HL-60 (cell line): ENCODE measurements at regions not wholly inside any gene's neighbourhood (a gene's known extent, or its start where the extent isn't known, plus 50 kb on each side); places are given as distances from the start of the nearest gene placed in this dataset.

Experiments
- DNase-seq, 2 experiments: peaks; one replicate each; pipeline ENCODE4 v3.0.0-alpha.2; 2010 to 2020; ENCODE audit warnings: low read depth in 1 of 2, low spot score in 1 of 2
- H3K27ac ChIP-seq: fragments of 250-450 bp; sonication (Bioruptor Pico); replicated peaks from 2 replicates; pipeline ENCODE4 v1.5.1; 2020; ENCODE audit warnings: mild to moderate bottlenecking, moderate library complexity
- H3K27me3 ChIP-seq: fragments of 250-450 bp; sonication (Bioruptor Pico); 2 replicates; pipeline ENCODE4 v1.5.1; 2021; ENCODE audit warnings: mild to moderate bottlenecking, moderate library complexity; ENCODE audit not compliant: insufficient read depth, poor library complexity, severe bottlenecking
- H3K4me3 ChIP-seq: replicated peaks from 2 replicates; pipeline ENCODE4 v1.5.1; 2011; ENCODE audit warnings: mild to moderate bottlenecking, control low read depth, low read length; ENCODE audit not compliant: insufficient read depth
- GABPA ChIP-seq: IDR thresholded peaks from 2 replicates; pipeline ENCODE4 v1.6.1; 2012; ENCODE audit warnings: low read depth
- POLR2AphosphoS5 ChIP-seq: IDR thresholded peaks from 2 replicates; pipeline ENCODE4 v1.6.1; 2012; ENCODE audit warnings: low read depth
- REST ChIP-seq: IDR thresholded peaks from 2 replicates; pipeline ENCODE4 v1.6.1; 2012; ENCODE audit warnings: low read depth; ENCODE audit not compliant: insufficient replicate concordance
- SPI1 ChIP-seq: IDR thresholded peaks from 2 replicates; pipeline ENCODE4 v1.6.1; 2012; ENCODE audit warnings: low read depth, mild to moderate bottlenecking, borderline replicate concordance
- TF ChIP-seq, protein P1 (sequence below): IDR thresholded peaks from one replicate; pipeline ENCODE4 v1.5.1; 2011; ENCODE audit warnings: low read length, control low read depth, inconsistent platforms; ENCODE audit not compliant: insufficient read depth

- TF ChIP-seq GABPA (no peak), REST (no peak), POLR2AphosphoS5 (no peak), SPI1 (no peak)
- TF ChIP-seq, protein P1, sequence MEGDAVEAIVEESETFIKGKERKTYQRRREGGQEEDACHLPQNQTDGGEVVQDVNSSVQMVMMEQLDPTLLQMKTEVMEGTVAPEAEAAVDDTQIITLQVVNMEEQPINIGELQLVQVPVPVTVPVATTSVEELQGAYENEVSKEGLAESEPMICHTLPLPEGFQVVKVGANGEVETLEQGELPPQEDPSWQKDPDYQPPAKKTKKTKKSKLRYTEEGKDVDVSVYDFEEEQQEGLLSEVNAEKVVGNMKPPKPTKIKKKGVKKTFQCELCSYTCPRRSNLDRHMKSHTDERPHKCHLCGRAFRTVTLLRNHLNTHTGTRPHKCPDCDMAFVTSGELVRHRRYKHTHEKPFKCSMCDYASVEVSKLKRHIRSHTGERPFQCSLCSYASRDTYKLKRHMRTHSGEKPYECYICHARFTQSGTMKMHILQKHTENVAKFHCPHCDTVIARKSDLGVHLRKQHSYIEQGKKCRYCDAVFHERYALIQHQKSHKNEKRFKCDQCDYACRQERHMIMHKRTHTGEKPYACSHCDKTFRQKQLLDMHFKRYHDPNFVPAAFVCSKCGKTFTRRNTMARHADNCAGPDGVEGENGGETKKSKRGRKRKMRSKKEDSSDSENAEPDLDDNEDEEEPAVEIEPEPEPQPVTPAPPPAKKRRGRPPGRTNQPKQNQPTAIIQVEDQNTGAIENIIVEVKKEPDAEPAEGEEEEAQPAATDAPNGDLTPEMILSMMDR: no peak
- Histone ChIP-seq H3K4me3 (no peak overlapping the region), H3K27ac (no peak overlapping the region), H3K27me3 (no peaks in the 10 kb centered on the region)
- DNase-seq: no peak
Observed at GRCh38 chr17:14776791-14777190, 475.9 kb downstream of the HS3ST3B1 start.

DNA sequence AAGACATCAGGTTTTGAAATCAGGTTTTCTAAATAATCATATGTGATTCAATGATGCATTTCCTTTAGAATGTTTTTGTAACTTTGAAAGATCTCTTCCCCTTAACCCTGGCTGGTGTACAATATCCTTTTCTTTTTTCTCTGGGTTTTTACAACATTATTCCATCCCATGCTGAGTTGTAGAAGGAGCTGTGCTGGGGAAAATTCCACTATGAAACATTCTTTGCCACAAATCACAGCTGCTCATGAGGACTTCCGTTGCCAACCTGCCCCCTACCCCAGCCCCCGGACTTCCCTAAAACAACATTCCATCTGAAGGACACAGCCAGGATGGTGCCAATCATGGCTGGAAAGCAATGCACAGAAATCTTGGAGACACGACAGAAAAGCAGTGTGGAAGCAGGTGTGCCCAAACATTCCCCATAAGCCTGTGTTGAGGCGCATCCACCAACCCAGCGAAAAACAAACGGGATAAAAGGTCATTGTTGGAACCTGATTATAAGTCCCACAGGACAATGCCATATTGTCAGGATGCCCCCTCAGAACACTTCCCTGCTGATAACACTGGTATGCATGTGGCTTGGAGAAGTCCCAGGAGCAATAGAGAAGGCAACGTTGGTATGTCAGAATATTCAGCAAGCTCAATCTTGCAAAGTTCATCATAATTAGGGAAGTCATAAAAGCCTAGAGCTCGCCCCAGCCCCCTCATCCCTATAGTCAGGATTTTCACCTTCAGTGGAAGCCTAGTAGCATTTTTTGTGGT, 475.0 kb downstream of the HS3ST3B1 start:
- Histone ChIP-seq H3K4me3 (no peak overlapping the region), H3K27ac (no peak overlapping the region), H3K27me3 (no peaks in the 10 kb centered on the region)
- no peak for DNase-seq
- TF ChIP-seq, protein P1: no peak
- TF ChIP-seq GABPA: no peak
- TF ChIP-seq REST: no peak
- TF ChIP-seq SPI1: no peak
- TF ChIP-seq POLR2AphosphoS5: no peak

- Histone ChIP-seq H3K27me3 (no peaks in the 10 kb centered on the region), H3K4me3 (no peak overlapping the region), H3K27ac (no peak overlapping the region)
- no peak for DNase-seq
- TF ChIP-seq REST (no peak), SPI1 (no peak), POLR2AphosphoS5 (no peak), GABPA (no peak)
- TF ChIP-seq, protein P1: no peak
Observed at GRCh38 chr17:14774774-14775173, 473.9 kb downstream of the HS3ST3B1 start.
